ENCODE measurements at regions not wholly inside any gene's neighbourhood (a gene's known extent, or its start where the extent isn't known, plus 50 kb on each side); places are given as distances from the start of the nearest gene placed in this dataset.

GRCh38 chr6:81683912-81684311, 68.6 kb downstream of the TENT5A start:
- Histone ChIP-seq H3K4me1 (no peaks in the 10 kb centered on the region), H3K27me3 (no peaks in the 10 kb centered on the region), H3K9me3 (no peaks in the 10 kb centered on the region), H3K36me3 (no peaks in the 10 kb centered on the region), H3K27ac (no peak overlapping the region), H3K4me3 (no peak overlapping the region)
- DNase-seq (no peak), ATAC-seq (no peak)
- in situ Hi-C loops (cut with MboI; ENCODE audit: low sequenced_read_pairs in 4 of 4) (no loop called here), intact Hi-C loops (cut with DNase I; ENCODE audit: low total_unique reads) (loop anchor here (5.0 kb wide), 1 partner anchor 53 kb away; no protein-coding TSS in a partner anchor)
- TF ChIP-seq POLR2A (IDR thresholded peaks at IDR 0.05) = no peak

GRCh38 chr6:81682858-81683620, 69.4 kb downstream of the TENT5A start:
- Histone ChIP-seq H3K27ac (no peak overlapping the region), H3K9me3 (no peaks in the 10 kb centered on the region), H3K4me1 (no peaks in the 10 kb centered on the region), H3K4me3 (no peak overlapping the region), H3K36me3 (no peaks in the 10 kb centered on the region), H3K27me3 (no peaks in the 10 kb centered on the region)
- ATAC-seq (no peak), DNase-seq (no peak)
- in situ Hi-C loops (cut with MboI; ENCODE audit: low sequenced_read_pairs in 4 of 4) = no loop called here
- no peak for TF ChIP-seq POLR2A (IDR thresholded peaks at IDR 0.05)
- intact Hi-C loops (cut with DNase I; ENCODE audit: low total_unique reads) = loop anchor here (5.0 kb wide), 1 partner anchor 54 kb away; no protein-coding TSS in a partner anchor

- DNase-seq (no peak), ATAC-seq (no peak)
- TF ChIP-seq CTCF (IDR thresholded peaks at IDR 0.05 in 4 of 5, conservative IDR thresholded peaks at IDR 0.05 in 1 of 5) (no peak), POLR2A (IDR thresholded peaks at IDR 0.05) (no peak)
- in situ Hi-C loops (cut with MboI; ENCODE audit: low sequenced_read_pairs in 4 of 4) (no loop called here), intact Hi-C loops (cut with DNase I; ENCODE audit: low total_unique reads) (loop anchor here (5.0 kb wide), 1 partner anchor 55 kb away; no protein-coding TSS in a partner anchor)
- Histone ChIP-seq H3K27ac (no peak overlapping the region), H3K36me3 (no peaks in the 10 kb centered on the region), H3K27me3 (no peaks in the 10 kb centered on the region), H3K9me3 (no peaks in the 10 kb centered on the region), H3K4me3 (no peak overlapping the region), H3K4me1 (no peaks in the 10 kb centered on the region)
These were observed 70.2 kb downstream of the TENT5A start for GRCh38 chr6:81682235-81682795.

- Histone ChIP-seq H3K4me3 (no peak overlapping the region), H3K36me3 (no peaks in the 10 kb centered on the region), H3K27me3 (no peaks in the 10 kb centered on the region), H3K4me1 (peaks cover 0 to 8% of the 10 kb centered on the region in 2 donors), H3K27ac (no peak overlapping the region), H3K9me3 (no peaks in the 10 kb centered on the region)
- ATAC-seq = no peak
- in situ Hi-C loops (cut with MboI; ENCODE audit: low sequenced_read_pairs in 4 of 4) = no loop called here
- intact Hi-C loops (cut with DNase I; ENCODE audit: low total_unique reads) = no loop called here
- no peak for DNase-seq
- TF ChIP-seq POLR2A (IDR thresholded peaks at IDR 0.05) (no peak), CTCF (IDR thresholded peaks at IDR 0.05 in 4 of 5, conservative IDR thresholded peaks at IDR 0.05 in 1 of 5) (no peak)
These were observed 83.0 kb downstream of the TENT5A start for GRCh38 chr6:81669445-81669844.

DNA sequence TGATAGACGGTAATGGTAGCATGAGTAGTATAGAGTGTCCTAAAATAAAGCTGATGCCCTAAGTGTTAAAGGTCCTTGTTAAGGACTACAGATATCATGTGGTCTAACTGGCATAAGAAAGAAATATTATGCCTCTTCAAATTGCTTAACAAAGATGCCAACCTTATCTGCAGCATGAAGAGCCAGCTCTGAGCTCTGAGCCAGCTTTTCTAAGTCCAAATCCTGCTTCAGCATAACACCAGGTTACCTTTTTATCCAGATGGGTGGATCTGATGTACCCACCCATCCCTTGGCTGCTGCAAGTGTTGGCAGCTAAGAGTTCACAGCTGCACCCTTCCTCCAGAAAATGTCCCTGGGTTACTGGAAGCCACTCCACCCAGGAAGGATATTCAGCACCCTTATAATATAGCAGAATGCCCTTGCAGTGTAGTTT, 83.8 kb downstream of the TENT5A start:
- peaks cover 0 to 8% of the 10 kb centered on the region in 2 donors for H3K4me1 ChIP-seq
- intact Hi-C loops (cut with DNase I; ENCODE audit: low total_unique reads) = no loop called here
- H3K27ac ChIP-seq = no peak overlapping the region
- H3K9me3 ChIP-seq = no peaks in the 10 kb centered on the region
- in situ Hi-C loops (cut with MboI; ENCODE audit: low sequenced_read_pairs in 4 of 4) = no loop called here
- ATAC-seq = no peak
- no peak for DNase-seq
- no peaks in the 10 kb centered on the region for H3K36me3 ChIP-seq
- no peak overlapping the region for H3K4me3 ChIP-seq
- no peaks in the 10 kb centered on the region for H3K27me3 ChIP-seq
- no peak for TF ChIP-seq POLR2A (IDR thresholded peaks at IDR 0.05)

GRCh38 chr6:81666481-81666880, 86.0 kb downstream of the TENT5A start:
- no peak for DNase-seq
- TF ChIP-seq CTCF (IDR thresholded peaks at IDR 0.05 in 4 of 5, conservative IDR thresholded peaks at IDR 0.05 in 1 of 5) (no peak), POLR2A (IDR thresholded peaks at IDR 0.05) (no peak)
- H3K27me3 ChIP-seq = no peaks in the 10 kb centered on the region
- H3K27ac ChIP-seq = no peak overlapping the region
- in situ Hi-C loops (cut with MboI; ENCODE audit: low sequenced_read_pairs in 4 of 4) = no loop called here
- H3K4me3 ChIP-seq = no peak overlapping the region
- intact Hi-C loops (cut with DNase I; ENCODE audit: low total_unique reads) = no loop called here
- peaks cover 0 to 8% of the 10 kb centered on the region in 2 donors for H3K4me1 ChIP-seq
- no peaks in the 10 kb centered on the region for H3K36me3 ChIP-seq
- no peak for ATAC-seq
- H3K9me3 ChIP-seq = no peaks in the 10 kb centered on the region

Data from gastrocnemius medialis (tissue), 4 donors.